GM12892 (cell line): ENCODE measurements at regions not wholly inside any gene's neighbourhood (a gene's known extent, or its start where the extent isn't known, plus 50 kb on each side); places are given as distances from the start of the nearest gene placed in this dataset.

ENCODE experiments used
- POLR2A ChIP-seq: IDR thresholded peaks from 2 replicates; pipeline ENCODE4 v1.6.1; 2011; ENCODE audit warnings: low read depth, low read length, control low read depth
- POLR2AphosphoS5 ChIP-seq: IDR thresholded peaks from 2 replicates; pipeline ENCODE4 v1.6.1; 2011; ENCODE audit warnings: low read depth, low read length, control low read depth

DNA sequence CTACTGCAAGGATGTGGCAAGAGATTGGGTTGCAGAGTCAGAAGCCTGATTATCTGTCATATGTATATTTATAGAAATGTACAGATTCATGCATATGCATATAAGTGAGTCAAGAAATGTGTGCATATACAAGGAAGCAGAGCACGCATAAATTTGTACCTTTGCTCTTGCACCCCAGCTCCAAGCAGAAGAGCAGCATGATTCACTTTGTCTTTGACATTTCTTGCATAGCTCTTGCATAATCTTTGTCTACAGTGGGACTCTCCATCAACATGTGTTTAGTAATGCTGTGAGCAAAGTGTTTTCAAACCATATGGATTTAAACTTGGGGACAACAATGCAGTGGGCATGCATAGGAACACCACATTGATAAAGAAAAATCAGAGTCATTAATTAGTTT is 330.7 kb upstream of the DCN start:
- no peak for TF ChIP-seq POLR2A
- no peak for TF ChIP-seq POLR2AphosphoS5
